ENCODE measurements at regions not wholly inside any gene's neighbourhood (a gene's known extent, or its start where the extent isn't known, plus 50 kb on each side); places are given as distances from the start of the nearest gene placed in this dataset.

DNA sequence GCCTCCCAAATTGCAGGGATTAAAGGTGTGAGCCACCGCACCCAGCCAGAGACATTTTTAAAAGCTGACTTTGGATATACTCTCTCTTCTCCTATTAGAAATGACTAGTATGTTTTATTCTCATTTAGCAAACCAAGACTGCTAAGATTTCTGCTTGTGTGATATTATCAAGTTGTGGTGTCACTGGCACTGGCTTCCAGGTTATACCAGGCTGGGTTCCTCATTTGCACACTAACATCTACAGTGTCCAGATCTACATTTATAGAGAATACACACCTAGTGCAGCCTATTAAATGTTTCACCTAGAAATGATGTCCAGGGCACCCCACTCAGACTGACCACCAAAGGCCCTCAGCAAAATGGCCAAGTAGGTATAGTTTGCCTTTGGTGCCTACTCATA is 49.9 kb upstream of the FOXN2 start:
- TF ChIP-seq EGR1 (IDR thresholded peaks at IDR 0.05; ENCODE audit: low read depth) (no peak), POLR2A (IDR thresholded peaks at IDR 0.05; ENCODE audit: borderline replicate concordance, extremely low read depth, insufficient read depth, insufficient read length) (no peak), SIN3A (IDR thresholded peaks at IDR 0.05; ENCODE audit: low read depth) (no peak), CTCF (IDR thresholded peaks at IDR 0.05 in 2 of 3, conservative IDR thresholded peaks at IDR 0.05 in 1 of 3; ENCODE audit: borderline replicate concordance in 1 of 3, insufficient read depth in 1 of 3, low read depth in 2 of 3, low read length in 2 of 3) (no peak), SRF (IDR thresholded peaks at IDR 0.05; ENCODE audit: low read depth) (no peak)
